Pulmonary artery endothelial cell (primary cell): ENCODE measurements at regions not wholly inside any gene's neighbourhood (a gene's known extent, or its start where the extent isn't known, plus 50 kb on each side); places are given as distances from the start of the nearest gene placed in this dataset.

Experiments used
- DNase-seq: peaks from one replicate; pipeline ENCODE4 v3.0.0-alpha.2; 2011; ENCODE audit warnings: low read depth, low spot score

DNA sequence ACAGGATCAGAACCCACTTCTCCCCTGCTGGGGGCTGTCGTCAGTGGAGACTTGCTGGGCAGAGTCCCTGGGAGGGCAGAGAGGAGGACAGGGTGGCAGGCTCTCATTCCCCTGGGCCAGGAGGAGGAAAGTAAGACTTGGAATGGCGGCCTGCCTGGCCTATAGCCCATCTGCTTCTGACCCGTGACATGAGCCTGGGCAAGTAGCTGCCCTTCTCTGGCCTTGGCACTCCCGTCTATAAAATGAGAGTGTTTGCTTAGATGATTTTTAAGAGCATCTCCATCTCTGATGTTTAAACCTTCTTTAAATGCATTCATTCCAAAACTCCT is 173.0 kb downstream of the DDX1 start:
- no peak for DNase-seq

DNA sequence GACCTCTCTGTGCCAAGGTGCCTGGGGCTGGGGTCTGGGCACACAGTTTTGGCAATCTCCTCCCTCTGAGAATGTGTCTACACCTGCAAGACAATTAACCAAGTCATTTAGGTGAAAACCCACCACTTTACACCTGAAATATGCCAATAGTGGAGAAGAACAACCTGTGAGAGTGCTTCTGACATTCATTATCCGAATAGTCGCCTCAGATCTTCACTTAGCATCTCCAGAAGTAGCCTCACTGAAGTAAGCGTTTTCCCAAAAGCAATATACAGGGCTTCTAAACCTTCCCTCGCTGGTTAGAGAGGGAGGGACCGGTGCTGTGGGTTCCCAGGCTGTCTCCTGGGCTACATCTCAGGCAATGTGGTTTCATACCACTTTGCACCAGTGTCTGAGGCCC is 173.5 kb downstream of the DDX1 start:
- DNase-seq = no peak

DNA sequence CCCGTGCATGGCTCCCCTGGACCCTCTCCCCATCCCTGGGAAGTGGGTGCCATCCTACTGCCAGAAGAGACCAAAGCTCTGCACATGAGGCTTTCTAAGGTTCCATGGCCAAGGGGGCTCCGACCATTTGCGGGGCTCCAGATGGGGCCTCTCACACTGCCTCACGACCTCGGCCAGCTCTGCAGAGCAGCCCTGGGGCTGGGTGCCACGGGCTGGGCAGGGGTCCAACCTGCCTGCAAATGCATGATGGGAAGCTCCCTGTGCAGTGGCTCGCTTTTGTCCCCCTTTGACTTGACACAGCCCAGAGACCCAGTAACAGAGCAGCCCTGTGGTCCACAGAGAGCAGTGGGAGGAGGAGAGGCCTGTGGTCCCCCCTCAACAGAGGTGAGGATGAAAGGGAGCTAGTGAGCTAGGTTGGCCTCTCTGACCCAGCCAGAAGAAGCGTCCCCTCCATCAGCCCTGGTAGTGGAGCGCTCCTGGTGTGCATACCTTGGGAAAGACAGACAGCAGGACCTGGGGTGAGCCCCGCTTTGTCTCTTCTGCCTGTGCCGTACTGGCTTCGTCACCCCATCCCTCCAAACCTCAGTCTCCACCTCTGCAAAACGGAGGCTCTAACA is 174.1 kb downstream of the DDX1 start:
- DNase-seq = no peak

DNA sequence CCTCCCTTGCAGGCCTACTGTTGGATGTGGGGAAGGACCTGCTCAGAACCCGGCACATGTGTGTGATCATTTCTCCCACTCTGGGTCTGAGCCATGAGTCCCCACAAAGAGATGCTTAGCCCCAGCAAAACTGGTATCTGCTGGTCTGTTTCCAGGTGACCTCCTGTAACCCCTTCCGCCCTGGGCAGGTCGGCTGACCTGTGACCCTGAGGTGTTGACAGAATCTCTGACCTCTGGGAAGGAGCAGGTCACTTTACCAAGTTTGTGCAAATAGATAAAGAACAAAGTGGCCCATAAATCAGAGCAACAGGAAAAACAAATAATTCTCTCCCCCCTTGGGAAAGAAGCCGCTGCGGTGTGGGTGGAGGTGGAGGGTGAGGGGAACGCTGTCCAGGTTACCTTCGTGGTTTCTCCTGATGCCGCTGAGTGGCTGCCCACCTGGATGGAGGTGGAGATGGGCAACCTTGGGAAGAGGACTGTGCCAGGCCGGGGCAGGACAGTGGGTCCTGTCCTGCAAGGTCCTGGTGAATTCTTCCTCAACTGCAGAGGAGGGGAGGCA is 174.0 kb upstream of the MYCN start:
- DNase-seq = no peak

DNA sequence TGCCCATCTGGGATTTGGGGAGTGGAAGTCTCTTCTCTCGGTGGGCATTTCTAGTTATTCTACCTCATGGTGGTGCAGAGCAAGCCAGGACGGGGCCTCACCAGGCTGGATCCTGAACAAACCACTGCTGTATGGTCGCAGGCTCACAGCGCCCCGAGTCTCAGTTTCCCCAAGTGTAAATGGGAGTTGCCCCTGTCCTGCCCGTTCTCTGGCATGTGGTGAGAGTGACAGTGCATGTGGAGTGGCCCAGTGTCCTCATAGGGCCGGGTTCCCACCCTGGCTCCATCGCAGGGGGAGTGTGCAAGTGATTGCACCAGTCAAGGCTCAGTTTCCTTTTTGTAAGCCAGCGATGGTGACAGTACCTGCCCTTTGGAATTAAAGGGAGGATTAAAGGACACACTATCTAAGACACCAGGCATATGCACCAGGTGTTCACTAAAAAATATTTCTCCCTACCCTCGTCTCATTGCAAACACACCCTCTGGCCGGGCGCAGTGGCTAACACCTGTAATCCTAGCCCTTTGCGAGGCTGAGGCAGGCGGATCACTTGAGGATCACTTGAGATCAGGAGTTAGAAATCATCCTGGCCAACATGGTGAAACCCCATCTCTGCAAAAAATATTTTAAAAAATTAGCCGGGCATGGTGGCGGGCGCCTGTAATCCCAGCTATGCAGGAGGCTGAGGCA is 173.3 kb upstream of the MYCN start:
- DNase-seq = no peak

DNA sequence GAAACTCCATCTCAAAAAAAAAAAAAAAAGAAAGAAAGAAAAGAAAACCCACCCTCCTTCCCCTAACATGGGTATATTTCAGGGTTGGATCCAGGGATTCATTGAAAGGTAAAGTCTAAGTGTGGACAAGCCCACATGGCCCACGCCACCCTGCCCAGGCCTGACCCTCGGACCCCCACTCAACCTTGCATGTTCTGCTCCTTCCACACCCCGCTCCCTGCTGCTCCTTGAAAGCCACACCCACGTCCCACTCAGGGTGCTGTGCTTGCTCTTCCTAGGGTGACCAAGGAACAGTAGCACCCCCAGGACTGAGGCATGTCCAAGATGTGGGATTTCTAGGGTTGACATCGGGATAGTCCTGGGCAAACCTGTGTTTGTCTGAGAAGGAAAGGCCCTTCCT is 172.7 kb upstream of the MYCN start:
- no peak for DNase-seq

DNA sequence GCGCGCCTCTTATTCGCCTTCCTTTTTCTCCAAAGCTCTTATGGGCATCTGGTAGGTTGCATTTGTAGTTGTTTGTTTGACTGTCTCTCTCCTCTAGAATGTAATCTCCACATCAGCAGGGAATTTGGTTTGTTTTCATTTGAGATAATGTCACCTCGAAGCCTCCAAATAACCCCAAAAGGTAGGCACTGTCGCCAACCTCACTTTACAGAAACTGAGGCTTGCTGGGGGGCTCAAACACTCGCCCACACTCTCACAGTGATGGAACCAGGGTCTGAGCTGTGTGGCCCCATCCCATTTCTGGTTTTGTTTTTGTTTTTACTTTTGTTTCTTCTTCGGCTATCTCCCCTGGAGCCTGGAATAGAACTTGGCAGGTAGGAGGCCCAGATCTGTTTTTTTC is 172.2 kb upstream of the MYCN start:
- DNase-seq = no peak

DNA sequence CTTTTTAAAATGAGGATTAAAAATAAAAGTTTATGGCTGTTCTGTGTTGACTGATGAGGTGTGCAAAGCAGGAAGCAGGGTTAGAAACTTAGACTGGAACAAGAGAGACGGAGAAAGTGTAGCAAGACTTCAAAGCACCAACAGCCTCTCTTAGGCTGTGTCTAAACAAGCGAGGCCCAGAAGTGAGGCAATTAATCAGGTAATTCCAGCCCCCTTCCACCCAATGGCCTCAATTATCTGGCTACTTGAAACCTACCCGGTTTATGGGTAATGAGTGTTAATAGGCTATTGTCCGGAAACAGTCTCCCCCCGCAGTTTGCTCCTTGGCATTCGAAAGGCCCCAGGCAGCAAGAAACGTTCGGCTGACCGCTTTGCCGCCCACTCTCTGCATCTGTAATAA is 171.7 kb upstream of the MYCN start:
- no peak for DNase-seq

DNA sequence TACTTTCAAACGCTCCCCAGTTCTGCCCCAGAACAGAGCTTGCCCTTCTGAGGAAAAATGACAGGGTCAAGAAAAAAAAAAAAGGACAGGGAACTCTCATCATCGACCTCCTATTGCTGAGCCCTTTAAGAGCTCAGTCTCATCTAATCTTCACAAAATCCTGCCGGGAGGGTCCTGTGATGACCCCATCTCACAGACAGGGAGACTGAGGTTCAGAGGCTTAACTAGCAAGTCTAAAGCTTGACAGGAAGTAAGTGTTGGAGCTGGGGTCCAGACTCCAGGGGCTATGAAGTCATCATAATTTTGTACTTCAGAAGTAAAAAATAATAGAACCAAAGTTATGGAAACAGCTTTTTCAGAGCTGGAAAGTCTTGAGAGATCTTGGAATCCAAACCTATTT is 171.1 kb upstream of the MYCN start:
- DNase-seq = no peak

DNA sequence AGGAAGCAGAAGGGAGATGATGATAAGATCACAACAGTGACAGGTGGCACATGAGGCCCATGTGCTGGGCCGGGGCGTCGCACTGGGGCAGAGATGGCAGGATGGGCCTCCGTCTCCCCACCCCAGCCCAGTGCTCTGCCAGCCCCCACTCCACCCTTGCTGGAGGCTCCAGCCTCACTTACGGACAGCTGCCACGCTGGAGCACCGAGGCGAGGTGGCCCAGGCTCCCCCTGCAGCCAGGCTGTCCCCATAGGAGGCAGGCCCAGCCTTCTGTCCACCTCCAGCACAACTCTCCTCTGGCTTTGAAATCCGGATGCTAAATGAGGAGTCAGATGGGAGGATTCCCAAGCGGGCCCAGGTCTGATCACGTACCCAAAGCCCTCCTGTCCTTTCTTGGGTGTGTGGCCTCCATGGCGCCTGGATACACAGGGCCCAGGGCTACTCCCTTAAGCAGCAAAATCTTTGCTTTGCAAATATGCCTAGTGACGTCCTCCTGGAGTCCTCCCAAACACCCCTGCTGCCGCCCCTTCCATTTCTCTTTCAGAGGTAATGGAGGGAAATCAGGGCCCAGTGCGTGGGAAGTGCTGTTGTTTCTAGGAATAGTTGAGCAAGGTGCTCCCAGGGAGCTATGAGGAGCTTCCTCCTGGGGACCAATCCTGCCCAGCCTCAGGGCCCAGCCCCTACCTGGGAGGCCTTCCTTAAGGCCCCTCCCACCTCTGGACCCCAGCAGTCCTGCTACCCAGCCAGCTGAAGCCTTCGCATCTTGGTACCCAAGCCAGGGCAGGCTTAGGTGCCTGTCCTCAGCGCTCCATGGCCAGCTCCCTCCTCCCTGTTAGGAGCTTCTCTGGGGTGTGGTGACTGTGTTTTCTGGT is 170.4 kb upstream of the MYCN start:
- no peak for DNase-seq

DNA sequence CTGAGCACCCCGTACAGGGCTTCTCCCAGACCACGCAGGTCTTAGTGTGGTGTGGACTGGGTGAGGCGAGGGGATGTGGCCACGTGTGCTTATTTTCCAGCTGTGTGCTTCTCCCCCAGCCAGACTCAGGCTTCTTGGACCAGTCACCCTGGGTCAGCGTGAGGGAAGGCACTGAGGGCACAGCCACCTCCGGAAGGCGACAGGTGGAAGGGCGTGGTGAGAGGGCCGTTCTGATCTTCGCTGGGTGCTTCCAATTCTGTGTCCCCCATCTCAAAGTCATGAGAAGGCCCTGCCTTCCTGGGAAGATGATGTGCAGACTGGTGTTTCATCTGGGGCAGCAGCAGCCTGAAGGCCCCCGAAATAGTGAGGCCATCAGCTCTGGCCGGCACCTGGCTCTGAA is 169.7 kb upstream of the MYCN start:
- no peak for DNase-seq

DNA sequence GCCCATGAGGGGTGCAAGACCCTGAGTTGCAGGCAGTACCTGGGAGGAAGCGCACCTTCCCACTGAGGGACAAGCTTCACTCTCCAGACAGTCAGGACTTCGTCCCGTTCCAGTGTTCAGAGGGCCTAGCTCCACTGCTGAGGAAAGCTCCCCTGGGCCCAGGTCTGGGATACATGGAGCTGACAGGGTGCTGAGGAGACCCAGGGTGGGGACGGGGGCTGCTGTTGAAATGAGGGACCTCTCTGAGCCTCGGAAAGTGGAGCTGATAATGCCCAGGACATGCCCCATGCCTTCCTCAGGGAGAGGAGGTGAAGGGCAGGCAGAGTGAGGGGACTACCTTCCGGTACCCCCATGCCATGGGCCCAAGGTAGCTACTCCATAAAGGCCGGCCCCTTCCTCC is 169.2 kb upstream of the MYCN start:
- no peak for DNase-seq

DNA sequence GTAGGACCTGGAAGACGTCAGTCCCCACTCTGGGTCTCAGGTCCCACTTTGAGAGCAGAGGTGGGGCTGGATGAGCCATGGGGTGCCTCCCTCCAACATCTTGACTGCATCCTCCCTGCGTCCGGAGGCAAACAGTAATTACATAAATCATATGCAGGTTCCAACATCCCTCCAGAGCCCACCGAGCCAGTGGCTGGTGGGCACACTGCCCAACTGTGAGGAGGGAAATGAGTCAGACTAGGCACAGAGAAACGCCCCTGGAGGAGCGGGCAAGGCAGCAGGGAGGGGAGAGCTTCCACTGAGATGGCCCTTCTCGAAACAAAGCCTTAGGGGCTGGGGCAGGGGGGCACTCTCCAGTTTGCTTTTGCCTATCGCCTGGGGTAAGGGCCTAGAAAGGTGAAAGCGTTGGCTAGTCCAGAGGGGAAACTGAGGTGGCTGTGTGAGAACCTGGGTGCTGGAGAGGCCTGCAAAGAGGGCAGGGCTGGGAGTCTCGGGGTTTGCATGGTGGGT is 168.2 kb upstream of the MYCN start:
- DNase-seq = no peak

DNA sequence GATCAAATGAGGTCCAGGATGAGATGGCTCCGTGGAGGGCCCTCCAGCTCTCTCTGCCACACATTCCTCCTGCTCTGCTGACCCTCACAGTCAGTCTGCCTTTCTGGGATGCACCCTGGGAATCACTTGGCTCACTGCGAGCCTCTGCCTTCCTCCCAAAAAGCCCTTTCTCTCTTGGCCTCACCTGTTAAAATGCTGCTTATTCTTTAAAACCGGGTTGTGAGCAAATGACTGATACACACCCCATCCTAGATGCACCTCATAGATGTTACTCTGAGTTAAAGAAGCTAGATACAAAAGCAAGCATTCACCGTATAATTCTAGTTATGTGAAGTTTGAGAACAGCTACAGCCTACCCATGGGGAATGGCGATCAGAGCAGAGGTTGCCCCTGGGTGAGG is 167.7 kb upstream of the MYCN start:
- no peak for DNase-seq

DNA sequence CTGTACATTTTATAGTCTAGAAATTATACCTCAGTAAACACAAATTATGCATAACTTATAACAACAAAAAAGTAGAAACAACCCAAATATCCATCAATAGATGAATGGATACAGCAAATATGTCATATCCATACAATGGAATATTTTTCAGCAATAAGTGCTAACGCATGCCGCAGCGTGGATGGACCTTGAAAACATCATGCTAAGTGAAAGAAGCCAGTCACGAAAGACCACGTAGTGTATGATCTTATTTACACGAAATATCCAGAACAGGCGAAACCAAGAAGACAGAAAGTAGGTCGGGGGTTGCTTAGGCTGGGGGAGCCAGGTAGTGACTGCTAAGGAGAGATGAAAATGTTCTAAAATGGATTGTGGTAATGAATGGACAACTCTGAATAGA is 167.1 kb upstream of the MYCN start:
- no peak for DNase-seq

DNA sequence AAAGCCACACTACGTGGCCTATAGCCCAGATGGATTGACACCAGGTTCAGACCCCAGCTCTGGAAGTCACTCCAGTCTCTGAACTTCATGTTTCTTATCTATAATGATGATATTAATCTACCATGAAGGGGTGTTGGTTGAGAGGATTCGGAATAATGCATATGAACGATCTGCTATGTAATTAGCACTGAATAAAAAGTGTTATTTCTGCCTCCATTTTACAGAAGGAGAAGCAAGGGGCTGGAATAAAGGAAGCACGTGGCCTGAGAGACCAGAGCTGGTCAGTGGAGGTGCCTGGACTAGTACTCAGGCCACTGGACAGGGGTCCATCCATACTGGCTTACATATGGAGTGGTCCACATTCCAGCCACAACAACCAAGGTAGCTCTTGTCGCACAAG is 166.5 kb upstream of the MYCN start:
- DNase-seq = no peak

DNA sequence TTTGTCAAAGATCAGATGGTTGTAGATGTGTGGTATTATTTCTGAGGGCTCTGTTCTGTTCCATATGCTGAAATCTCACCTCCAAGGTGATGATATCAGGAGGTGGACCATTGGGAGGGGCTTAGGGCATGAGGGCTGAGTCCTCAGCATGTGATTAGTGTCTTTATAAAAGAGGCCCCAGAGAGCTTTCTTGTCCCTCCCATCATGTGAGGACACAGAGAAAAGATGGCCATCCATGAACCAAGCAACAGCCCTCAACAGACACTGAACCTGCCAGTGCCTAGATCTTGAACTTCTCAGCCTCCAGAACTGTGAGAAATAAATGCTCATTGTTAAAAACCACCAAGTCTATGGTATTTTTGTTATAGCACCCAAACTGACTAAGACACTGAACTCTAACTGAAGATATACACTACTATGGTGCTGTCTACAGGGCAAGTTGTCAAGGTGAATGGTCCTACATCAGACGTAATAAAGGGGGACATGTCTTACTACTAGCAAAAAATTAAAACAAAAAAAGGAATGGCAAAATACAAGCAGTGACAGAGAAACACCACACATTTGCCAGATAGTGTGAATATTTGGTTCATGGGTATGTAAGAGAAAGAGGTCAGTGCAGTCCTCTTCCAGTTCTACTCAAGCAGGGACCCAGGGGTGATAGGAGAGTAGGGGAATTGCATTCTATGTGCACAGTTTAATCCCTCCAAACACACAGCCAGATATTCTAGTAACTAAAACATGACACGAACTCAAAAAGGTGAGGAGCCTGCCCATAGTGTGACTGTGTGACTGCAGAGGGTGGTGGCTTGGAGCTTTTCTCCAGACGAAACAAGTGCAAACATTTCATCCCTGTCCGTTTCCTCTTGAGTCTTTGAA is 164.4 kb upstream of the MYCN start:
- no peak for DNase-seq

DNA sequence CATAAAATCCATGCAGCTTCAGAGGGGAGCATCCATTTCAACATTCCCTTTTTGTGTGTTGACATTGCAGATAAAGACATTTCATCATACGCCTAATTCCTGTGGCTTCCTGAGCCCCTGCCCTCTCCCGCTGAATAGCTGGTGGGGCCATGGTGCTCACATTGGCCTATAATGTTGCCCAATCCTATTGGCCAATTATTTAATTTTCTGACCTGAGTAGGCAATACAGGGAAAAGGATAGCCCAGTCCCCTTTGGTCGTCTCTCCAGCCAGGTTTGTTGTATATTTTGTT is 163.8 kb upstream of the MYCN start:
- DNase-seq = no peak

DNA sequence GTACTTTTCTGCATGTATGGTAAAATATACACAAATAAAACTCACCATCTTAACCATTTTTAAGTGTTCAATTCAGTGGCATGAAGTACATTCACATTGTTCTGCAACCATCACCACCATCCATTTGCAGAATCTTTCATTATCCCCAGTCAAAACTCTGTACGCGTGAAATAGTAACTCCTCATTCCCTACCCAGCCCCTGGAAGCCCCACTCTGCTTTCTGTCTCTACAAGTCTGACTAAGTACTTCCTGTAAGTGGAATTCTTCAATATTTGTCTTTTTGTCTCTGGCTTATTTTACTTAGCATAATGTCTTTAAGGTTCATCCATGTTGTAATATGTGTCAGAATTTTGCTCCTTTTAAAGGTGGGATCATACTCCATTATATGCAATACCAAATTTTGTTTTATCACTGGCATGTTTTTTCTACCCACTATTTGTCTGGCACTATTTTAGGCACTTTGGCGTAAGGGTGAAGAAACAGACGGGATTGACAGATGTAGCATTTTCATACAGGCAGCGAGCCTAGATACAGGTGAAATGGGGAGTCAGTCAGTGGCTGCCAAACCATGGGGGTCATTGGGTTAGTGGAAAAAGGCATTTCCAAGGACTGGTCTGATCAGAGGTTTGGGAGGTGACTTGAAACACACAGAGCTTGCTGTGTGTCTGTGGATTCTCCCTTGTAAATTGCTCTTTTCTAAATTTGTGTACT is 163.2 kb upstream of the MYCN start:
- no peak for DNase-seq

DNA sequence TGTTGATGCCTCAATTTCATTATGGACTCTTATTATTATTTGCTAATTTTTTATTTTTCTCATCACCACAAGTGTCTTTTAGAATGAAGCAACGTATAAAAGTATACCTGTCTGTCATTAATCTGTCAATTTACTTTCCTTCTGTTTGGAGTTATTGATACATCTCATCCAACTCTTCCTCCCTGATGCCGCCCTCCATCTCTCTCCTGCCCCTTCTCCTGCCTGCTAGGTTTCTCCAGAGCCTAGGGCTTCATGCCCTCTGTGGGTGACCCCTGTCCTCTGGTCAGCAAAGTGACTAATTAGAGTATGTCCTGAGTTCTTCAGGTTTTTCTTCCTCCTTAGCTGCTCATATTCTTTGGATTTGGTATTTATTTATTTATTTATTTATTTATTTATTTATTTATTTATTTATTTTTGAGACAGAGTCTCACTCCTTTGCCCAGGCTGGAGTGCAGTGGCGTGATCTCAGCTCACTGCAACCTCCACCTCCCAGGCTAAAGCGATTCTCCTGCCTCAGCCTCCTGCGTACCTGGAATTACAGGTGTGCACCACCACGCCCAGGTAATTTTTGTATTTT is 162.5 kb upstream of the MYCN start:
- no peak for DNase-seq
